Sigmoid colon (tissue), 4 donors: ENCODE measurements at regions not wholly inside any gene's neighbourhood (a gene's known extent, or its start where the extent isn't known, plus 50 kb on each side); places are given as distances from the start of the nearest gene placed in this dataset.

ENCODE experiments used
- EP300 ChIP-seq, 4 donors: sonication (generic); formaldehyde crosslinking; IDR thresholded peaks; one replicate each; pipeline ENCODE4 v1.6.1; 2017; ENCODE audit warnings: antibody characterized with exemption in 4 of 4
- POLR2AphosphoS5 ChIP-seq, 4 donors: sonication (generic); formaldehyde crosslinking; IDR thresholded peaks; one replicate each; pipeline ENCODE4 v1.6.1; 2017; ENCODE audit warnings: antibody characterized with exemption in 4 of 4
- TF ChIP-seq, protein P1 (sequence below), 4 experiments: fragments of 450-650 bp in 3 of 4; fragments of 200-600 bp in 1 of 4; IDR thresholded peaks; one replicate each; pipeline ENCODE4 v1.5.1; 2016 to 2019; ENCODE audit warnings: antibody characterized with exemption in 4 of 4, mild to moderate bottlenecking in 3 of 4, moderate library complexity in 2 of 4

DNA sequence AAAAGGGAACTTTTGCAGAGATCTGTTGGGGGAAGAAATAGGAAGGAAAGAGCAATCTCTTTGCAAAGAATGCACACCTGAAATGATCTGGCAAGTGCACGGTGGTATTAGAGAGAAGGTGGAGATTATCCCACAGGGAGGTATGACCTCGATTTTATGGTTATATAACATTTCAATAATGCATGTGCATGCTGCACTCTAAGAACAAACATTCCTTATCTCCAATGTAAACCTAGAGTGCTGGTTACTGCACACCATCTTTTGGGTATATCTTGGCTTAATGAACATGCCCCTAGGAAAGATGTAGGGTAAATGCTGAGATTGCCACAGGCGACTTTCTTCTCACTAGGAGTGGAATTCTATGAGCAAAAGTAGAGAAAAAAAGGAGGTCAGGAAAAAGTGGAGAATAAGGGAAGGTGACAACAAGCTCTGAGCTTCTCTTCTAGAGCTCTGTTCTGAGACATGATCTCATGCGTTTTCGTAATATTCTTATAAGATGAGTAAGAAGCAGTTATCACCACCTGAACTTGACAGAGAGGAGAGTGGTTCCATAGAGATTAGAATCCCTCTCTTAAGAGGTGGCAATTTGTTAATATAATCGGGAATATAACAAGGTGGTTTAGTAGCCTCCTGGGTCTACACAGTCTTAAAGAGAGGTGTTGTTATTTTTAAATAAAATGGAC is 117.5 kb upstream of the TMC3 start:
- TF ChIP-seq EP300 (IDR thresholded peaks at IDR 0.05) (no peak), POLR2AphosphoS5 (IDR thresholded peaks at IDR 0.05) (no peak)
- TF ChIP-seq, protein P1, sequence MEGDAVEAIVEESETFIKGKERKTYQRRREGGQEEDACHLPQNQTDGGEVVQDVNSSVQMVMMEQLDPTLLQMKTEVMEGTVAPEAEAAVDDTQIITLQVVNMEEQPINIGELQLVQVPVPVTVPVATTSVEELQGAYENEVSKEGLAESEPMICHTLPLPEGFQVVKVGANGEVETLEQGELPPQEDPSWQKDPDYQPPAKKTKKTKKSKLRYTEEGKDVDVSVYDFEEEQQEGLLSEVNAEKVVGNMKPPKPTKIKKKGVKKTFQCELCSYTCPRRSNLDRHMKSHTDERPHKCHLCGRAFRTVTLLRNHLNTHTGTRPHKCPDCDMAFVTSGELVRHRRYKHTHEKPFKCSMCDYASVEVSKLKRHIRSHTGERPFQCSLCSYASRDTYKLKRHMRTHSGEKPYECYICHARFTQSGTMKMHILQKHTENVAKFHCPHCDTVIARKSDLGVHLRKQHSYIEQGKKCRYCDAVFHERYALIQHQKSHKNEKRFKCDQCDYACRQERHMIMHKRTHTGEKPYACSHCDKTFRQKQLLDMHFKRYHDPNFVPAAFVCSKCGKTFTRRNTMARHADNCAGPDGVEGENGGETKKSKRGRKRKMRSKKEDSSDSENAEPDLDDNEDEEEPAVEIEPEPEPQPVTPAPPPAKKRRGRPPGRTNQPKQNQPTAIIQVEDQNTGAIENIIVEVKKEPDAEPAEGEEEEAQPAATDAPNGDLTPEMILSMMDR (IDR thresholded peaks at IDR 0.05): no peak
